HG02642 (cell line): ENCODE measurements at regions not wholly inside any gene's neighbourhood (a gene's known extent, or its start where the extent isn't known, plus 50 kb on each side); places are given as distances from the start of the nearest gene placed in this dataset.
"Not testable (repeated sequence)": the region's sequence is repeated elsewhere in the genome, so short reads cannot be mapped to it uniquely, and the experiment has no call there.

Experiments used
- ATAC-seq: cut with Tn5 transposase; IDR thresholded peaks from one replicate; pipeline ENCODE4 v1.9.1; 2021; ENCODE audit warnings: mild to moderate bottlenecking; ENCODE audit not compliant: unreplicated experiment, poor library complexity

DNA sequence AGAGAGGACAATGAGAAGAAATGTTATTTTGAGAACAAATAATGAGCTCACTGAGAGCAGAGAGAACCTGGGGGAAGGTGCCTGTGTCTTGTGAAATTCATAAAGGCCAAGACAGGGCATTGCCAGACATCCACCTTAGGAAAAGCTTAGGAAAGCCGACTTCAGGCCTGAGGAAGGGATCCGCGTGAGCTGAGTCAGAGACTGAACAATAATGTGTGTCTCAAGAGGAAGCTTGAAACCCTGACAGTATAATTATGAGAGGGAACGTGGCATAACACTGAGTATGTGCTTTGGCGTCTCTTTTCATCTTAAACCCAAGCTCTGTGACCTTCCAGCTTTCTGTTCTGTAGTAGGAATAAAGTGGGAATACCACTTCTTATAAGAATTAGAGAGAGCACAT is 307.2 kb downstream of the ACTR3B start:
- no peak for ATAC-seq

GRCh38 chr7:153070141-153070540 is 310.6 kb downstream of the ACTR3B start:
- no peak for ATAC-seq

GRCh38 chr7:153072806-153073205 is 313.3 kb downstream of the ACTR3B start:
- ATAC-seq, result no peak

DNA sequence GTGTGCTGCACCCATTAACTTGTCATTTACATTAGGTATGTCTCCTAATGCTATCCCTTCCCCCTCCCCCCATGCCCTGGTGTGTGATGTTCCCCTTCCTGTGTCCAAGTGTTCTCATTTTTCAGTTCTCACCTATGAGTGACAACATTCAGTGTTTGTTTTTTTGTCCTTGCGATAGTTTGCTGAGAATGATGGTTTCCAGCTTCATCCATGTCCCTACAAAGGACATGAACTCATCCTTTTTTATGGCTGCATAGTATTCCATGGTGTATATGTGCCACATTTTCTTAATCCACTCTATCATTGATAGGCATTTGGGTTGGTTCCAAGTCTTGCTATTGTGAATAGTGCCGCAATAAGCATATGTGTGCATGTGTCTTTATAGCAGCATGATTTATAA is 316.7 kb downstream of the ACTR3B start:
- not testable (repeated sequence) for ATAC-seq

DNA sequence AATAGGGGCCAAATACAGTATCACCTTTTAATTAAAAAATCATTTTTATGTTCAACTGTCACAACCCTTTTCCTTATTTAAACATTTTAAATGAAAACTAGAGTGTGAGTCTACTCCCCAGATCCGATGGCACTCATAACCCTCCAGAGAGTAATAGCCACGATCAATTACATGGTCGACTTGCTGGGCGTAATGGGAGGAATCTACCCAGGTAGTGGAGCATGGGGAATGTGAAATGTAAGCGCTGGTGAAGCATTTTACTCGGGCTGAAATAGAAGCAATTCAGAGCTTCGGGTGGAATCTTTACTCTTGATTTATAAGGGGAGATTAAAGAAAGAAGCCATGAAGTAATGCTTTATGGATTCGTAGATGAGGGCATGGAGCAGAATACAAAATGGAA is 321.9 kb downstream of the ACTR3B start:
- ATAC-seq, result no peak

DNA sequence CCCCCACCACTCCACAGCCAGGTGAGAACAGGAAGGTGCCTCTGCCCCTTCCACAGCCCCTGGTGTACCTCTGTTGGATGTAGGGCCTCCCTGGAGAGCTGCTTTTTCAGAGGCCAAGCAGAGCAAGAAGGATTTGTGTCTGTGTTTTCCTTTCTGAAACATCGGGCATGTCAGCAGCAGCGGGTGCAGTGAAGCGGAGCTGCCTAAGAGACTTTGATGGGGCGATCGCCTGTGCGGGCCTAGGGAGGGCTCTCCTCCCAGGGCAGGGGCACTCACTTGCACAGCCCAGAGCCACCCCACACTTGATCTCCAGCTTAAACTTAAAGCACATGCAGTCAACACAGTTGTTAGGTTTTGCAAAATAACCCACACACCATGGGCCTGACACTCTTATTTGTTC is 324.7 kb downstream of the ACTR3B start:
- no peak for ATAC-seq

- ATAC-seq, result no peak
Measured at GRCh38 chr7:153087498-153087897, 327.9 kb downstream of the ACTR3B start.

- ATAC-seq, result no peak
Measured at GRCh38 chr7:153088601-153089000, 329.0 kb downstream of the ACTR3B start.

DNA sequence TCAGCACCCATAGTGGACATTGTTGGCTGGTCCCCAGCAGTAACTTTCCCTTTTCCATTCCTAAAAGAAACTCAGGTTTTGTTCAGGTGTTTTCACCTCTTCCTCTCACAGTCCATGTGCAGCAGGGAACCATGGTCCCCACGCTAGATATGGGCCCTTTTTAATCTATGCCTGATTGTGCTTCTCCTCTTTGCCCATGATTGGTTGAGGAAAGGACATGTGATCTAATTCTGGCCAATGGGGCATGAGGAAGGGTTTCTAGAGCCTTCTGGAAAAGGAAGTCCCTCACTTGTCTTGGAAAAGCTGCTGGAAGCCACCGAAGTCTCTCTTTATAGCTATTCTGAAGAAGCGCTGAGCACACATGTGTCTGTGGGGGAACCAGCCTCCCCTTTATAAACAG is 330.7 kb downstream of the ACTR3B start:
- no peak for ATAC-seq

- no peak for ATAC-seq
Measured at GRCh38 chr7:153090764-153091163, 331.2 kb downstream of the ACTR3B start.

- no peak for ATAC-seq
Measured at GRCh38 chr7:153091477-153091876, 331.9 kb downstream of the ACTR3B start.

- no peak for ATAC-seq
Measured at GRCh38 chr7:153097511-153098201, 338.1 kb downstream of the ACTR3B start.

GRCh38 chr7:153099235-153099634 is 339.7 kb downstream of the ACTR3B start:
- no peak for ATAC-seq

DNA sequence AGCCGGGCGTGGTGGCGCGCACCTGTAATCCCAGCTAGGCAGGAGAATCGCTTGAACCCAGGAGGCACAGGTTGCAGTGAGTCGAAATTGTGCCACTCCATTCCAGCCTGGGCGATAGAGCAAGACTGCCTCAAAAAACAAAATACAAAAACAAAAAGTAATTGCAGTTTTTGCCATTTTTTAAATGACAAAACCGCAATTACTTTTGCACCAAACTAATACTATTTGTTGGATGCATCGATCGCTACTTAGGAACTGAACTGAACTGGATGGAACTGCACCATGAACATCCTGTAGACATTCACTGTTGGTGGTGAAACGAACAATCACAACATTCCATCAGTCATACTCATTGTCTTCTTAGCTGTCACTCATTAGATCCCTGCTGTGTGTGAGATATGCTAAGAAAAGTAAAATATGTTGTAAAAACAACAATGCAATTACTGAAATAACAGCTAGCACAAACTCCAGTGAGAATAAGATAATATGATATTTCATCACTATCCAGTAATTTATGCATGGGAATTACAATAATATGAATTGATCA is 341.2 kb downstream of the ACTR3B start:
- no peak for ATAC-seq

DNA sequence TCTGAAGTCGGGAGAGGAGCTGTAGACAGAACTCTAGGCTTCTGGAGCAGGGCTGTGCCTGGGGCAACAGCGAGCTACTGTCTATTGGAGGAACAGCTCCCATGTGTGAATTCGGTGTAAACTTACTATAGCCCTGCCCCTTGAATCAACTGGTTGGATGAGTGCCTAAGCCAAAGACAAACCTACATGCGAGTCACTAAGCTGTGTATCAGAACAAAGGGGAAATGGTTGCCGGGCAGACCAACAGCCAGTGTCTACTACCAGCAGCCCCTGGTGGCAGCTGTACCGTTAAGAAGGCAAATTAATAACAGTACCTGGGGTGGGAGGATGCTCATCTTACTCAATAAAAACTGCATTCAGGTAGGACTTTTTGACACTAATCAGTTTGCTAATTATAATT is 343.6 kb downstream of the ACTR3B start:
- ATAC-seq, result no peak

DNA sequence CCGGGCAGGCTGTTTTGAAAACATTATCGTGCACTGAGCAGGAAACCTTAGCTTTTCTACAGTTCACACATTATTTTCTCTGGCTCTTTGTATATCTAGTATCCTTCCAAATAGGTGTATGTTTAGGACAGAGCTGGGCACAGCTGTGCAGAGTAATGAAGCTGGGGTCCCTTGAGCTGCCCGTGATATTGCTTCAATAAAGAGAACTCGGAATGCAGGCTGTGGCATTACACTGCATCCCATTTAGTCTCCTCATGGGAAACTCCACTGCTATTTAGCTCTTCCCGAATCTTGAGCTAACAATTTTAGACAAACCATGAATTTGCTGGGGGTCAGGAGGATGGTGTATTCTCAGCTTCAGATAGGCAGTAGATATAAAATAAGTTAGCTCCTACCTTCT is 348.3 kb downstream of the ACTR3B start:
- ATAC-seq, result no peak

GRCh38 chr7:153109566-153109965 is 350.0 kb downstream of the ACTR3B start:
- ATAC-seq, result no peak

DNA sequence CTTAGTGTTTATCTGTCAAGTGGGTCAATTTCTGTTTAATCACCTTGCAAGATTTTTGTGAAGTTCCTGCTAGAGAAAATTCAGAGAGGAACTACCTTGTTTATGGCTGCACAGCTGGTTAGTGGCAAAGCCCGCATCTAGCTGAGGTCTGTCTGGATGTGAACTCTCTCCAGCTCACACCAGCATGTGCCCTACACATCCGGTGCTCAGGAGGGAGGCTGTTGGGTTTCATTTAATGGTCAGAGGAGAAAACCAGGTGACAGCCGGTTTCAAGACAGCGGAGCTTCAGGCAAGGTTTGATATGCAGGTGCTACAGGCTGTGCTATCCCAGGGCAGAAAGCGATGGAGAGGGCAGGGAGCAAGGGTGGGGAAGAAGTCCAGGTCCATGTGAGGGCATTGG is 351.1 kb downstream of the ACTR3B start:
- ATAC-seq, result no peak

- ATAC-seq, result not testable (repeated sequence)
Measured at GRCh38 chr7:153122255-153122654, 362.7 kb downstream of the ACTR3B start.

DNA sequence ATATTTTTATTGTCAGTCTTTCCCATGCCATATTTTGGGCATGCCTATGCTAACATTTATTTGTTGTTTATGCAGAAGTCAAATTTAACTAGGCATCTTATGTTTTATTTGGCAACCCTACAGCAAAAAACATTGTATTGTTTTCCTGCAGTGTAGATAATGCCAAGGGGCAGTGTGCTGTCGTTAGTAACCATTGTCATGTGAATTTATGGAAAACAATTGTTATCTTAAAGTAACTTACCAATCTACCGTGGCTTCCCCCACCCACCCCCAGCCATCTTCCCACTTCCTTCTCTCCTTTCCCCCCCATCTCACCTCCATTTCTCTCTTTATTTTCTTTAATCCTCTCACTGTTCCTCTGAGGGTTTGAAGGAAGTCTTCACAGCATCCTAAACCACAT is 370.5 kb downstream of the ACTR3B start:
- no peak for ATAC-seq

GRCh38 chr7:153151766-153152165 is 392.2 kb downstream of the ACTR3B start:
- ATAC-seq, result no peak

GRCh38 chr7:153152801-153153422 is 393.4 kb downstream of the ACTR3B start:
- no peak for ATAC-seq
